Activated CD4-positive, alpha-beta T cell treated with anti-CD3 and anti-CD28 coated beads for 48 hours (primary cell): ENCODE measurements at regions not wholly inside any gene's neighbourhood (a gene's known extent, or its start where the extent isn't known, plus 50 kb on each side); places are given as distances from the start of the nearest gene placed in this dataset.
"Not testable (repeated sequence)": the region's sequence is repeated elsewhere in the genome, so short reads cannot be mapped to it uniquely, and the experiment has no call there.

Source experiments
- DNase-seq: peaks from one replicate; pipeline ENCODE4 v3.0.0-alpha.2; 2020

GRCh38 chr3:127033171-127033570 lies 50.3 kb downstream of the PLXNA1 start:
- no peak for DNase-seq

DNA sequence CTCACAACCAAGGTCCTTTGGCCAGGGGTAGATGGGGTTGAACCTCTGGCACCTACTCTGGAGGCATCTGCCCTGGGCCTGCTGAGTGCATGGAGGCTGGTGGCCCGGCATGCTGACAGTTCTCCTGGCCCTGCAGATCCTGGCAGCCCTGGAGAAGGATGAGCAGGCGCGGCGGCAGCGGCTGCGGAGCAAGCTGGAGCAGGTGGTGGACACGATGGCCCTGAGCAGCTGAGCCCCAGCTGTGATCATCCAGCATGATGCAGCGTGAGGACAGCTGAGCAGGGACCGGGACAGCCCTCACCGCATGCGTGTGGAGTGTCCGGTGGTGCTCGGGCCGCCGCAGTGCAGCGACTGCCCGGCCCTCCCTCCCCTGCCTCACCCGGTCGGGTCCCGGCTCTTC lies 50.9 kb downstream of the PLXNA1 start:
- DNase-seq: no peak

GRCh38 chr3:127034195-127034989 lies 51.5 kb downstream of the PLXNA1 start:
- no peak for DNase-seq

GRCh38 chr3:127034990-127035652 lies 52.2 kb downstream of the PLXNA1 start:
- DNase-seq: no peak

GRCh38 chr3:127035677-127036076 lies 52.8 kb downstream of the PLXNA1 start:
- DNase-seq: no peak

DNA sequence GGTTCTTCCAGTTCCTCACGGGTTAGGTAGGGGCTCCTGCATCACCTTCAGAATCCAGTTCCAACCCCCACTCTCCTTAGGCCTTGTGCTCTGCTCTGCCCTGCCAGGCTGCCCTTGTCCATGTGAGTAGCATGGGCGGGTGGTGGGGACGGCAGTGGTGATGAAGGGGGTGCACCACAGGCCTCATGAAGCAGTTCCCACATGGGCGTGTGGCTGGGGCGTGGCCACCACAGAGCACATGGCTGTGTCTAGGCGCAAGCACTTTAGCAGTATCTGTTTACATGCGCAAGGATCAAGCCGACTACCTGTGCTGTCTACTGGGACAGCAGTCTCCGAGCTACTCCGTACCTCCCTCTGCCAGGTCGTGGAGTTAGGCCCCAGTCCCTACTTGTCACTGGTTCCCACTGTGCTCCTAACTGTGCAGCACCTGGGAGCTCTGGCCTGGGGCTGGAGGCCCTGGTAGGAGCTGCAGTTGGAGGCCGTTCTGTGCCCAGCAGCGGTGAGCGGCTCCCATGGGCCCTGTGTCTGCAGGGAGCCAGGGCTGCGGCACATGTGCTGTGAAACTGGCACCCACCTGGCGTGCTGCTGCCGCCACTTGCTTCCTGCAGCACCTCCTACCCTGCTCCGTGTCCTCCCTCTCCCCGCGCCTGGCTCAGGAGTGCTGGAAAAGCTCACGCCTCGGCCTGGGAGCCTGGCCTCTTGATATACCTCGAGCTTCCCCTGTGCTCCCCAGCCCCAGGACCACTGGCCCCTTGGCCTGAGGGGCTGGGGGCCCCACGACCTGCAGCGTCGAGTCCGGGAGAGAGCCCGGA lies 53.5 kb downstream of the PLXNA1 start:
- DNase-seq: no peak

DNA sequence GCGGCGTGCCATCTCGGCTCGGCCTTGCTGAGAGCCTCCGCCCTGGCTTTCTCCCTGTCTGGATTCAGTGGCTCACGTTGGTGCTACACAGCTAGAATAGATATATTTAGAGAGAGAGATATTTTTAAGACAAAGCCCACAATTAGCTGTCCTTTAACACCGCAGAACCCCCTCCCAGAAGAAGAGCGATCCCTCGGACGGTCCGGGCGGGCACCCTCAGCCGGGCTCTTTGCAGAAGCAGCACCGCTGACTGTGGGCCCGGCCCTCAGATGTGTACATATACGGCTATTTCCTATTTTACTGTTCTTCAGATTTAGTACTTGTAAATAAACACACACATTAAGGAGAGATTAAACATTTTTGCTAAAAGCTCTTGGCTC lies 54.1 kb downstream of the PLXNA1 start:
- no peak for DNase-seq

GRCh38 chr3:127037418-127037841 lies 54.5 kb downstream of the PLXNA1 start:
- no peak for DNase-seq

DNA sequence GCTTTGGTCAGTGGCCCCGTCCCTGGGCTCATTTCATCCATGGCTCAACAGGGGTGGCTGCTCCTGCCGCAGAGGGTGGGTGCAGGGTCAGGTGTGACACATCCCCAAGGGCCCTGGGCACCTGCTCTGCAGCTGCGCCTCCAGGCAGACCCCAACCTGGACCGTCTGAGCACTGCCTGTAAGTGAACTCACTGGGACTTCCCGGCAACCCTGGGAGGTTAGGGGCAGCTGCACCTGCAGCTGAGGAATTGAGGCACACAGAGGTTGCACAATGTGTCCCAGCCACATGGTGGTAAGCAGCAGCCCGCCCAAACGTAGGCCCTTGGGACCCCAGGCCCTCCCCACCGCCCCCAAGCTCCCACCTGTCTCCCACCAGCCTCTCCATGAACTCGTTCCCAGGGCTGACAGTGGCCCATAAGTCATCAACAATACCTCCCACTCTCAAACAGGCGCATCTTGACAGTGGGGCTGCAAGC lies 55.1 kb downstream of the PLXNA1 start:
- DNase-seq: no peak

DNA sequence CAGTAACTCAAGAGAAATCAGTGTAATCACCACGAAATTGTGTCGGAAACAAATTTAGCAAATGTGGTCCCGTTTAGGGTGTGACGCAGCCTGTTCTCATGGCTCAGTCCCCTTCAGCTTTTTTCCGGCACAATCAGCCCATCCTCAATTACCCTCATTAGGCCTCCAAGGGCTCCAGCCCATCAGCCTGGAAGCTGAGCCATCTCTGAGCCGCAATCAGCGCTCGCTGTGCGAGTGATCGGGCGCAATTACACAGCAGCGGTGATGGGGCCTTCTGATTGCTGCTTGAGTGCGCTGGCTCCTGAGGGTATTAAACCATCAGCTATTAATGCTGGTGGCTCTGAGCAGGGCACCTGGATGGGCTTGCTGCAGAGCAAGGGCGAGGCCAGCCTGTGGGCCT lies 55.6 kb downstream of the PLXNA1 start:
- no peak for DNase-seq

DNA sequence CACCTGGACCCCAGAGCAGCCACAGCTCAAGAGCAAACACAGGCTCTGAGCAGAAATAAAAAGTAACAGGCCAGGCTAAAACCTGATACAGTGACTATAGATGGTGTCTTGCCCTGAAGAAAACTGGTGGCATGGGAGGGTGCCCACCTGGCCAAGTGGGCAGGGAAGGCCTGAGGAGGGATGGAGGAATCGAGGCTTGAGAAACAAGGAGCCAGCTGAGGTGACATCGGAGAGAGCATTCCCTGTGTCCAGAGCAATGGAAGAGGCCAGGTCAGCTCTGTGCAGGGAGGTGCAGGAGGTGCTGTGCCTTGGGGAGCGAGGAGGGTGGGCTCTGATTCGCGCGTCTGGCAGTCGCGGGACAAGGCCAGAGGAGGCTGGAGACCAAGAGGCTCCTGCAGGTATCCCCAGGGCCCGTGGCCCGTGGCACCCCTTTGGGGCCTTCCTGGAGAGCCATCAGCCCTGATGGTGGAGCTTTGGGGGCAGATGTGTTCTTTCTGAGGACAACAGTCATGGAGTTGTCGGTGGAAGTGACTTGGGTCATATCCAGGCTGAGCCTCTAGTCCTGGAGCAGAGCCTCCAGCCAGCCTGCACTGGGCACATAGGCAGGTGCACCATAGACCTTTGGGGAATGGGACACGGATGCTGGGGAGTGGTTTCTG lies 56.1 kb downstream of the PLXNA1 start:
- no peak for DNase-seq

DNA sequence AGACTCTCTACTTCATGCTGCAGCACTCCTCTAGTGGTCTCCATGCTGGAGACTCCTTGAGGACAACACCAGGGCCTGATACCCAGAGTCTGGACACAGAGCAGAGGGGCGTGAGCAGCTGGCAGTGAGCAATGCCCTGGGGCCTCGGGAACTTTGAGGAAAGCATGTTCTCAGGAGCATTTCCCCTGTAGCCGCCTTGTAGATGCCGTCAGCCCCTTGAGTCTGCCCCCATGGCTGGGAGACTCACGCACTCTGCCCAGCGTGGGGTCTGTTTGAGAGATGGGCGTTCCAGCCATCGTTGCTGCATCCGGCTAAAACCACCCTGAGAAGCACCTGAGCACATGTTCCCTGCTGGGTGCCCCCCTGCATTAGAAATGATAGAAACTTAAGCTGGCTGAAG lies 56.8 kb downstream of the PLXNA1 start:
- DNase-seq: no peak

- no peak for DNase-seq
These were observed 57.3 kb downstream of the PLXNA1 start for GRCh38 chr3:127040216-127040615.

- no peak for DNase-seq
These were observed 58.4 kb downstream of the PLXNA1 start for GRCh38 chr3:127041264-127041820.

GRCh38 chr3:127041933-127042332 lies 59.0 kb downstream of the PLXNA1 start:
- no peak for DNase-seq

- DNase-seq: no peak
These were observed 59.7 kb downstream of the PLXNA1 start for GRCh38 chr3:127042634-127043033.

- DNase-seq: no peak
These were observed 60.2 kb downstream of the PLXNA1 start for GRCh38 chr3:127043041-127043641.

DNA sequence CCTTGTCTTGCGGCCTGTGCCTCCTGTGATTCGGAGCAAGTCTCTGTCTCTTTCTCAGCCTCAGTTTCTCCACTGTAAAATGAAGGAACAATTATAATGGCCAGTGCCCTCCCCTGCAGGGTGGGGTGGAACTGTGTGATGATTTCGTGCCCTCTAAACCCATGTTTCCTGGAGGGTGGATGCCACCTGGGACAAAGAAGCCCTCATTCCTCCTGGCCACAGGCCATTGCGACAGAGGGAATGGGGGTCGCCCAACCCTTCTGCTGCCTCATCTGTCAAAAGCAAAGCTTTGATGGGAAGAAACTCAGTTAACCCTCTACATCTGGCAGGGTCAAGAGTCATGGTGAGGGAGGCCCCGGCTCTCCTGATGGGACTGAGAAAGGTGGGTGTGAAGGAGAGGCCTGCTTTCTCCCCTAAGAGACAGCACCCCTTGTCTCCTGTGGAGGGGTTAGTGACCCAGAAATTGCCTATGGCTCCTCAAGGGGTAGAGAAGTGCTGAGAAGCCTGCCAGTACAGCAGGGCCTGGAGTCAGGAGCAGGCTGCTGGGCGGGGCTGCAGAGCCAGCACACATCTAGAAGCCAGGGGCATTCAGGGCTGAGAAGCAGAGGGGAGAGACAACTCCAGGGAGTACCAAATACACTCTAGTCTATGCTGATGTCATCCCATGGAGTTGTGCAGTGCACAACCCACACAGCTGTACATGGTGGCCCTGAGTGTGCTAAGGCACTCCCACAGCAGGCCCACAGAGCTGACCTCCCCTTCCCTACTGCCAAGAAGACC lies 61.0 kb downstream of the PLXNA1 start:
- no peak for DNase-seq

GRCh38 chr3:127044996-127045395 lies 62.1 kb downstream of the PLXNA1 start:
- DNase-seq: no peak

GRCh38 chr3:127045435-127046045 lies 62.6 kb downstream of the PLXNA1 start:
- no peak for DNase-seq

DNA sequence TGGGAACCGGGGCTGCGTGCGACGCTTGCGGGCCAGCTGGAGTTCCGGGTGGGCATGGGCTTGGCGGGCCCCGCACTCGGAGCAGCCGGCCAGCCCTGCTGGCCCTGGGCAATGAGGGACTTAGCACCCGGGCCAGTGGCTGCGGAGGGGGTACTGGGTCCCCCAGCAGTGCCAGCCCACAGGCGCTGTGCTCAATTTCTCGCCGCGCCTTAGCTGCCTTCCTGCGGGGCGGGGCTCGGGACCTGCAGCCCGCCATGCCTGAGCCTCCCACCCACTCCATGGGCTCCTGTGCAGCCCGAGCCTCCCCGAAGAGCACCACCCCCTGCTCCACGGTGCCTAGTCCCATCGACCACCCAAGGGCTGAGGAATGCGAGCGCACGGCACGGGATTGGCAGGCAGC lies 63.8 kb downstream of the PLXNA1 start:
- not testable (repeated sequence) for DNase-seq
